ENCODE measurements at regions not wholly inside any gene's neighbourhood (a gene's known extent, or its start where the extent isn't known, plus 50 kb on each side); places are given as distances from the start of the nearest gene placed in this dataset.
"Not testable (repeated sequence)": the region's sequence is repeated elsewhere in the genome, so short reads cannot be mapped to it uniquely, and the experiment has no call there.

- Histone ChIP-seq H3K9ac (ENCODE audit: low read length in 5 of 5) (no peak overlapping the region), H3K27me3 (ENCODE audit: control insufficient read depth in 5 of 5, insufficient read depth in 4 of 5, low read length in 5 of 5) (no peaks in the 10 kb centered on the region), H3K27ac (ENCODE audit: low read depth, low read length) (no peak overlapping the region), H3K4me3 (ENCODE audit: low read depth in 1 of 5, low read length in 5 of 5) (no peak overlapping the region), H3K4me1 (ENCODE audit: control insufficient read depth in 5 of 5, insufficient read depth in 5 of 5, low read length in 5 of 5) (peaks cover 8 to 32% (median 22%) of the 10 kb centered on the region in 5 donors), H3K9me3 (ENCODE audit: control insufficient read depth in 5 of 5, low read length in 5 of 5) (no peaks in the 10 kb centered on the region), H3K36me3 (ENCODE audit: control insufficient read depth in 5 of 5, insufficient read depth in 5 of 5, low read length in 5 of 5) (no peaks in the 10 kb centered on the region)
These were observed 78.4 kb downstream of the LYZL2 start for GRCh38 chr10:30550967-30551815.

DNA sequence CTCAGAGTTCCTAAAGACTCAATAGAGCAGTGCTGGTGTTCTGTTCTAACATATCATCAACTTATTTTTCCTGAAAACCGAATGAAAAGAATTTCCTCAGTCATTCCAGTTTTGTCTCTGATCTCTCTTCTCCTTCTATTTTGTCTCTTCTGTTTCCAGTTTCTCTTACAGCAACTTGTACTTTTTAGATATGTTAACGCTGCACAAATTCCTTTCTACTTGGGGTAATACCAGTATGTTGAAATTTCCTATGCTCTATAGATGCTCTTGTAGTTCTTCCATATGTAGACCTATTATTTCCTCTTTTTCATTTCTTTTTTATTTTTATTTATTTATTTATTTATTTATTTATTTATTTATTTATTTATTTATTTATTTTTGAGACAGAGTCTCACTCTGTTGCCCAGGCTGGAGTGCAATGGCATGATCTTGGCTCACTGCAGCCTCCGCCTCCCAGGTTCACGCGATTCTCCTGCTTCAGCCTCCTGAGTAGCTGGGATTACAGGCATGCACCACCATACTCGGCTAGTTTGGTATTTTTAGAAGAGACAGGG is 80.3 kb downstream of the LYZL2 start:
- not testable (repeated sequence) for H3K27me3 ChIP-seq (ENCODE audit: control insufficient read depth in 5 of 5, insufficient read depth in 4 of 5, low read length in 5 of 5); H3K27ac ChIP-seq (ENCODE audit: low read depth, low read length); H3K9me3 ChIP-seq (ENCODE audit: control insufficient read depth in 5 of 5, low read length in 5 of 5); H3K9ac ChIP-seq (ENCODE audit: low read length in 5 of 5); H3K4me3 ChIP-seq (ENCODE audit: low read depth in 1 of 5, low read length in 5 of 5); H3K36me3 ChIP-seq (ENCODE audit: control insufficient read depth in 5 of 5, insufficient read depth in 5 of 5, low read length in 5 of 5)
- peaks cover 6 to 23% (median 14%) of the 10 kb centered on the region in 5 donors for H3K4me1 ChIP-seq (ENCODE audit: control insufficient read depth in 5 of 5, insufficient read depth in 5 of 5, low read length in 5 of 5)

DNA sequence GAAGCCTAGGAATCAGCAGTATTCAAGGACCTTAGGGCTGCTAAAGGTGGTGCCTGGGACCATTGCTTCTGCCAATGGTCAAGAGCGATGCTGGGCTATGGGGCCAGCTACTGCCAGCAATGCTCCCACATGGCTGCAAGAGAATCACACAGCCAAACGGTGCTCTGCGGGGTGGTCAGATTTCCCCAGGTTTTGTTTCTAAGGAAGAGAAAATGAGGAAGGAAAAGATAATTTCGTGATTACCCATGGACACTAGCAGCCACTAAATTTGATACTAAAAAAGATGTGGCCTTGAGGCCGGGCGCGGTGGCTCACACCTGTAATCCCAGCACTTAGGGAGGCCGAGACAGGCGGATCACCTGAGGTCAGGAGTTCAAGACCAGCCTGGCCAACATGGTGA is 83.0 kb downstream of the LYZL2 start:
- peaks cover 8 to 33% (median 14%) of the 10 kb centered on the region in 5 donors for H3K4me1 ChIP-seq (ENCODE audit: control insufficient read depth in 5 of 5, insufficient read depth in 5 of 5, low read length in 5 of 5)
- no peaks in the 10 kb centered on the region for H3K9me3 ChIP-seq (ENCODE audit: control insufficient read depth in 5 of 5, low read length in 5 of 5)
- no peak overlapping the region for H3K27ac ChIP-seq (ENCODE audit: low read depth, low read length)
- no peak overlapping the region for H3K4me3 ChIP-seq (ENCODE audit: low read depth in 1 of 5, low read length in 5 of 5)
- H3K36me3 ChIP-seq (ENCODE audit: control insufficient read depth in 5 of 5, insufficient read depth in 5 of 5, low read length in 5 of 5) = no peaks in the 10 kb centered on the region
- H3K9ac ChIP-seq (ENCODE audit: low read length in 5 of 5) = no peak overlapping the region
- no peaks in the 10 kb centered on the region for H3K27me3 ChIP-seq (ENCODE audit: control insufficient read depth in 5 of 5, insufficient read depth in 4 of 5, low read length in 5 of 5)

DNA sequence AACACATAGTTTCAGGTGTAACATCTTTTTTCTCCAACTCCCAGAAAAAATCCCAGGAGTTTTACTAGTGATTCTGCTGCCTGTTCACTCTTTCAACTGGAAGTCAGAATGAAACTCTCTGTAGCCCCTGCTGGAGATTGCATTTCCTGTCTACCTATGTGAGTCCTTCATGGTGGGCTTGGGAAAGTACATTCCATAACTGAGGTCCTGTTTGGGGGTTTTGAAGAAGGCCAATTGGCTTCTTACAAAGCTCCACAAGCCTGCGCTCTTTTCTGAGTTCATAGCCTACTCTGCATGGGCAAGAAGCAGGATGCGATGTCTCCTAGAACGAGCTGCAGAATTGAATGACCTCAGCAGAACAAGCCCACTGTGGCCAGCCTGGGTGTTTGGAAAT is 86.7 kb downstream of the LYZL2 start:
- peak overlapping the region; percentile 94 for H3K27ac ChIP-seq (ENCODE audit: low read depth, low read length)

GRCh38 chr10:30542001-30542894 is 87.3 kb downstream of the LYZL2 start:
- no peaks in the 10 kb centered on the region for H3K36me3 ChIP-seq (ENCODE audit: control insufficient read depth in 5 of 5, insufficient read depth in 5 of 5, low read length in 5 of 5)
- peak overlapping the region; percentile 94 for H3K27ac ChIP-seq (ENCODE audit: low read depth, low read length)
- no peaks in the 10 kb centered on the region for H3K27me3 ChIP-seq (ENCODE audit: control insufficient read depth in 5 of 5, insufficient read depth in 4 of 5, low read length in 5 of 5)
- H3K4me3 ChIP-seq (ENCODE audit: low read depth in 1 of 5, low read length in 5 of 5) = peak overlapping the region in 1 of 5 donors; percentile 16
- H3K4me1 ChIP-seq (ENCODE audit: control insufficient read depth in 5 of 5, insufficient read depth in 5 of 5, low read length in 5 of 5) = peaks cover 12 to 46% (median 28%) of the 10 kb centered on the region in 5 donors
- peak overlapping the region in 4 of 5 donors; percentile 43 to 73 (median 57) for H3K9ac ChIP-seq (ENCODE audit: low read length in 5 of 5)
- H3K9me3 ChIP-seq (ENCODE audit: control insufficient read depth in 5 of 5, low read length in 5 of 5) = no peaks in the 10 kb centered on the region

More for the DNA sequence above, 86.7 kb downstream of the LYZL2 start:
- H3K27me3 ChIP-seq (ENCODE audit: control insufficient read depth in 5 of 5, insufficient read depth in 4 of 5, low read length in 5 of 5) = no peaks in the 10 kb centered on the region
- no peaks in the 10 kb centered on the region for H3K36me3 ChIP-seq (ENCODE audit: control insufficient read depth in 5 of 5, insufficient read depth in 5 of 5, low read length in 5 of 5)
- H3K9ac ChIP-seq (ENCODE audit: low read length in 5 of 5) = peak overlapping the region in 3 of 5 donors; percentile 52 to 73 (median 62)
- H3K4me1 ChIP-seq (ENCODE audit: control insufficient read depth in 5 of 5, insufficient read depth in 5 of 5, low read length in 5 of 5) = peaks cover 12 to 41% (median 23%) of the 10 kb centered on the region in 5 donors
- no peaks in the 10 kb centered on the region for H3K9me3 ChIP-seq (ENCODE audit: control insufficient read depth in 5 of 5, low read length in 5 of 5)
- no peak overlapping the region for H3K4me3 ChIP-seq (ENCODE audit: low read depth in 1 of 5, low read length in 5 of 5)

DNA sequence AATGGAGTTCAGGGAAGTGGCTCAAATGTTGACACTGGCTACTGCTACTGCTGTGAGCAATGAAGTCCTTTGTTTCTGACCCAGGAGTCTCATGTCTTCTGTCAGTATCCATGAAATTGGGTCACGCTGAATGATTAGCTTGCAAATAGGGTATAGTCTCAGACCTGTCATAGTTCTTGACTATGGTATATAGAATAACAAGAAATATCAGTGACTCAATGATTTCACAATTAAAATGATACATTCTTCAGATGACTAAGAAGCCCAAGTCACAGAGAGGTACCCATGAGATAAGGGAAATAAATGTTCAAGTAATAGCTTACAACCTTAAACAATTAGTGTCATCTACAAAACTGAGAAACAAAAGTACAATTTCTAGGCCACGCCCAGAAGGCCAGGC is 89.3 kb downstream of the LYZL2 start:
- Histone ChIP-seq H3K4me1 (ENCODE audit: control insufficient read depth in 5 of 5, insufficient read depth in 5 of 5, low read length in 5 of 5) (peaks cover 12 to 55% (median 43%) of the 10 kb centered on the region in 5 donors), H3K27me3 (ENCODE audit: control insufficient read depth in 5 of 5, insufficient read depth in 4 of 5, low read length in 5 of 5) (no peaks in the 10 kb centered on the region), H3K9ac (ENCODE audit: low read length in 5 of 5) (no peak overlapping the region), H3K36me3 (ENCODE audit: control insufficient read depth in 5 of 5, insufficient read depth in 5 of 5, low read length in 5 of 5) (no peaks in the 10 kb centered on the region), H3K4me3 (ENCODE audit: low read depth in 1 of 5, low read length in 5 of 5) (no peak overlapping the region), H3K9me3 (ENCODE audit: control insufficient read depth in 5 of 5, low read length in 5 of 5) (no peaks in the 10 kb centered on the region), H3K27ac (ENCODE audit: low read depth, low read length) (no peak overlapping the region)

DNA sequence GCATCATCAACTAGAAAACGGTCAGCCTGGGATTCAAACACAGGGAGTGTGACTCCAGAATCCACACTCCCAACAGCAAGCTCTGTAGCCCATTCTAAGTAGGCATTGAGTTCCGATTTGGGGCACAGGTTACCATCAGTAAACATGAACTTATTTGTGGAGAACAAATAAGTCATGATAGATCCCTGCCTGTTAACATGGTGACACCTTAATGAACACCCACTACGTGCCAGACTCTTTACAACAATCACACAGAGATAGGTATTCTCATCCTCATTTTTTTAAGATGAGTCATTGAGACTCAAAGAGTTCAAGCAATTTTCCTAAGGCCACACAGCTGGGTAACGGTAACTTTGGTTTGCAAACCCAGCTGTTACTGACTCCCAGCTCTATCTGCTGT is 91.5 kb downstream of the LYZL2 start:
- H3K9me3 ChIP-seq (ENCODE audit: control insufficient read depth in 5 of 5, low read length in 5 of 5) = no peaks in the 10 kb centered on the region
- peak overlapping the region; percentile 31 for H3K27ac ChIP-seq (ENCODE audit: low read depth, low read length)

GRCh38 chr10:30537586-30537985 is 92.0 kb downstream of the LYZL2 start:
- Histone ChIP-seq H3K4me3 (ENCODE audit: low read depth in 1 of 5, low read length in 5 of 5) (no peak overlapping the region), H3K27ac (ENCODE audit: low read depth, low read length) (peak overlapping the region; percentile 31), H3K9me3 (ENCODE audit: control insufficient read depth in 5 of 5, low read length in 5 of 5) (no peaks in the 10 kb centered on the region), H3K36me3 (ENCODE audit: control insufficient read depth in 5 of 5, insufficient read depth in 5 of 5, low read length in 5 of 5) (no peaks in the 10 kb centered on the region), H3K9ac (ENCODE audit: low read length in 5 of 5) (peak overlapping the region in 1 of 5 donors; percentile 18), H3K27me3 (ENCODE audit: control insufficient read depth in 5 of 5, insufficient read depth in 4 of 5, low read length in 5 of 5) (no peaks in the 10 kb centered on the region), H3K4me1 (ENCODE audit: control insufficient read depth in 5 of 5, insufficient read depth in 5 of 5, low read length in 5 of 5) (peaks cover 12 to 54% (median 44%) of the 10 kb centered on the region in 5 donors)

More for the DNA sequence above, 91.5 kb downstream of the LYZL2 start:
- Histone ChIP-seq H3K27me3 (ENCODE audit: control insufficient read depth in 5 of 5, insufficient read depth in 4 of 5, low read length in 5 of 5) (no peaks in the 10 kb centered on the region), H3K9ac (ENCODE audit: low read length in 5 of 5) (peak overlapping the region in 1 of 5 donors; percentile 18), H3K4me3 (ENCODE audit: low read depth in 1 of 5, low read length in 5 of 5) (no peak overlapping the region), H3K4me1 (ENCODE audit: control insufficient read depth in 5 of 5, insufficient read depth in 5 of 5, low read length in 5 of 5) (peaks cover 12 to 54% (median 47%) of the 10 kb centered on the region in 5 donors), H3K36me3 (ENCODE audit: control insufficient read depth in 5 of 5, insufficient read depth in 5 of 5, low read length in 5 of 5) (no peaks in the 10 kb centered on the region)

GRCh38 chr10:30537158-30537557 is 92.4 kb downstream of the LYZL2 start:
- not testable (repeated sequence) for H3K27me3 ChIP-seq (ENCODE audit: control insufficient read depth in 5 of 5, insufficient read depth in 4 of 5, low read length in 5 of 5); H3K4me3 ChIP-seq (ENCODE audit: low read depth in 1 of 5, low read length in 5 of 5); H3K9me3 ChIP-seq (ENCODE audit: control insufficient read depth in 5 of 5, low read length in 5 of 5); H3K36me3 ChIP-seq (ENCODE audit: control insufficient read depth in 5 of 5, insufficient read depth in 5 of 5, low read length in 5 of 5); H3K9ac ChIP-seq (ENCODE audit: low read length in 5 of 5)
- peaks cover 8 to 51% (median 41%) of the 10 kb centered on the region in 5 donors for H3K4me1 ChIP-seq (ENCODE audit: control insufficient read depth in 5 of 5, insufficient read depth in 5 of 5, low read length in 5 of 5)
- peak overlapping the region; percentile 31 for H3K27ac ChIP-seq (ENCODE audit: low read depth, low read length)
